Activated CD4-positive, alpha-beta T cell treated with anti-CD3 and anti-CD28 coated beads, Interleukin-2, amount 50 U/mL, for 24 hours (primary cell): ENCODE measurements at regions not wholly inside any gene's neighbourhood (a gene's known extent, or its start where the extent isn't known, plus 50 kb on each side); places are given as distances from the start of the nearest gene placed in this dataset.

ENCODE experiments used
- DNase-seq, 2 donors: peaks; one replicate each; pipeline ENCODE4 v3.0.0-alpha.2; 2020; ENCODE audit warnings: low read depth in 1 of 2, low spot score in 1 of 2

- no peak for DNase-seq
Observed at GRCh38 chr12:92206011-92206410, 60.4 kb upstream of the BTG1 start.

GRCh38 chr12:92199819-92200576 lies 54.4 kb upstream of the BTG1 start:
- no peak for DNase-seq

GRCh38 chr12:92197815-92198214 lies 52.2 kb upstream of the BTG1 start:
- no peak for DNase-seq

DNA sequence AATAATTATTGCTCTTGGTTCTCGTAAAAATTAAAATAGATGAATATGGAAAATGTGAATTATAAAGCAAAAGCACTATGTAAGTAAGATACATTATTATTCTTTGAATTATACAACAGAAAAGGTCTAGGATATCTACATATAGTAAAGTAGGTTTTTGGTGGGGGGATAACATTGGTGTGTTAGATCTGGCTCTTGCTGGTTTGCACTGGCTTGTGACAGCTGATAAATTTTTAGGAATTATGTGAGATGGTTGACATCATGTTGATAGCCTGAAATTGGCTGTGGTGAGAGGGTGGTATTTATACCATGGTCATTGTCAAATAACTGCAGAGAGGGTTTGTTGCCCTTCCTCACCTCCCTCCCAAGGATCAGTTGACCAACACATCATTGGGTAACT lies 50.7 kb upstream of the BTG1 start:
- no peak for DNase-seq
